Caco-2 (cell line): ENCODE measurements at regions not wholly inside any gene's neighbourhood (a gene's known extent, or its start where the extent isn't known, plus 50 kb on each side); places are given as distances from the start of the nearest gene placed in this dataset.

Experiments used
- BruUV-seq: library from RNA; stranded (reverse); fragments of 400-500 nt; replicated peaks from 2 replicates; lab custom pipeline; 2021; lab: Mats Ljungman, UMichigan
- CTCF ChIA-PET: fragments of 300-600 bp; sonication (Branson Sonifier 250); formaldehyde crosslinking; loops from one replicate; lab custom pipeline; 2022; ENCODE audit warnings: antibody characterized with exemption; lab: Charles Lee
- POLR2A ChIA-PET: fragments of 300-600 bp; sonication (Branson Sonifier 250); formaldehyde crosslinking; loops from one replicate; lab custom pipeline; 2022; ENCODE audit warnings: antibody characterized with exemption; lab: Charles Lee
- DNase-seq, 2 experiments: peaks; one replicate each; pipeline versions ENCODE4 v3.0.0 to v3.0.0-alpha.2; 2020 to 2022
- H3K27me3 ChIP-seq: replicated peaks from 2 replicates; pipeline ENCODE4 v1.6.0; 2011; ENCODE audit warnings: low read length; ENCODE audit not compliant: control insufficient read depth, insufficient read depth
- H3K36me3 ChIP-seq: 2 replicates; pipeline ENCODE4 v1.5.1; 2011; ENCODE audit warnings: low read length; ENCODE audit not compliant: control insufficient read depth, insufficient read depth
- H3K4me1 ChIP-seq: fragments of 250-450 bp; sonication (Bioruptor Pico); 2 replicates; pipeline ENCODE4 v1.5.1; 2020; ENCODE audit warnings: mild to moderate bottlenecking
- H3K4me3 ChIP-seq: 2 replicates; pipeline ENCODE4 v1.5.1; 2011; ENCODE audit warnings: low read depth, mild to moderate bottlenecking, control low read depth, low read length
- H3K9me3 ChIP-seq: fragments of 250-450 bp; sonication (Bioruptor Pico); 2 replicates; pipeline ENCODE4 v1.5.1; 2020; ENCODE audit warnings: mild to moderate bottlenecking, moderate library complexity
- H3K27ac Mint-ChIP-seq: one replicate; pipeline ENCODE4 v1.8.0; 2022; ENCODE audit warnings: mixed read lengths; ENCODE audit not compliant: unreplicated experiment
- H3K27me3 Mint-ChIP-seq: one replicate; pipeline ENCODE4 v1.8.0; 2022; ENCODE audit warnings: mixed read lengths; ENCODE audit not compliant: insufficient read depth, unreplicated experiment
- H3K36me3 Mint-ChIP-seq: one replicate; pipeline ENCODE4 v1.8.0; 2022; ENCODE audit warnings: mild to moderate bottlenecking, mixed read lengths; ENCODE audit not compliant: insufficient read depth, unreplicated experiment
- H3K4me1 Mint-ChIP-seq: one replicate; pipeline ENCODE4 v1.8.0; 2022; ENCODE audit warnings: low read depth, mixed read lengths; ENCODE audit not compliant: unreplicated experiment
- H3K4me3 Mint-ChIP-seq: one replicate; pipeline ENCODE4 v1.8.0; 2022; ENCODE audit warnings: mild to moderate bottlenecking, moderate library complexity, mixed read lengths; ENCODE audit not compliant: unreplicated experiment
- H3K9me3 Mint-ChIP-seq: one replicate; pipeline ENCODE4 v1.8.0; 2022; ENCODE audit warnings: mixed read lengths; ENCODE audit not compliant: unreplicated experiment
- CTCF ChIP-seq, 2 experiments: fragments of 200-600 bp in 1 of 2; IDR thresholded peaks; 1 replicate in 1 of 2; 2 replicates in 1 of 2; pipeline versions ENCODE4 v1.5.1 to v1.8.0; 2011 to 2022; ENCODE audit warnings: antibody characterized with exemption in 1 of 2, control low read depth in 1 of 2, inconsistent platforms in 1 of 2, low read depth in 1 of 2, low read length in 1 of 2, mild to moderate bottlenecking in 1 of 2, moderate library complexity in 1 of 2; ENCODE audit not compliant: insufficient read depth in 1 of 2, severe bottlenecking in 1 of 2, unreplicated experiment in 1 of 2
- intact Hi-C: fragments of 100-400 bp; cut with micrococcal nuclease; formaldehyde crosslinking; loops from one replicate; pipeline ENCODE4 v1.10.0; 2022; ENCODE audit not compliant: unreplicated experiment

- peak overlapping the region; percentile 86 for H3K27ac Mint-ChIP-seq
- ChIA-PET CTCF (interaction anchor here (0.6 to 1.1 kb wide), 2 partner anchors 7 to 27 kb away, joined by 3 to 4 read pairs; no protein-coding TSS in a partner anchor), POLR2A (interaction anchor here (1.6 kb wide), 1 partner anchor 7 kb away, joined by 8 read pairs; no protein-coding TSS in a partner anchor)
- Histone ChIP-seq H3K4me3 (no peak overlapping the region), H3K36me3 (no peaks in the 10 kb centered on the region), H3K27me3 (no peaks in the 10 kb centered on the region), H3K4me1 (peaks cover 35% of the 10 kb centered on the region), H3K9me3 (no peaks in the 10 kb centered on the region)
- peaks cover 48% of the 10 kb centered on the region for H3K4me1 Mint-ChIP-seq
- H3K9me3 Mint-ChIP-seq, result peaks cover 11% of the 10 kb centered on the region
- H3K4me3 Mint-ChIP-seq, result no peak overlapping the region
- no TSS peak for BruUV-seq
- H3K36me3 Mint-ChIP-seq, result peaks cover 4% of the 10 kb centered on the region
- no peak for TF ChIP-seq CTCF (IDR thresholded peaks at IDR 0.05; ENCODE audit: insufficient read depth in 1 of 2, low read depth in 1 of 2, low read length in 1 of 2, severe bottlenecking in 1 of 2, unreplicated experiment in 1 of 2)
- intact Hi-C loops, result no loop called here
- peak; percentile 20 to 66 for DNase-seq
- H3K27me3 Mint-ChIP-seq, result no peaks in the 10 kb centered on the region
Observed at GRCh38 chr14:34052658-34053014, 101.8 kb upstream of the EGLN3 start.

GRCh38 chr14:34051966-34052657, 101.2 kb upstream of the EGLN3 start:
- DNase-seq, result peak; percentile 73 to 78
- H3K4me3 Mint-ChIP-seq, result no peak overlapping the region
- H3K36me3 Mint-ChIP-seq, result peaks cover 4% of the 10 kb centered on the region
- Histone ChIP-seq H3K4me3 (no peak overlapping the region), H3K36me3 (no peaks in the 10 kb centered on the region), H3K4me1 (peaks cover 35% of the 10 kb centered on the region), H3K27me3 (no peaks in the 10 kb centered on the region), H3K9me3 (no peaks in the 10 kb centered on the region)
- peak overlapping the region; percentile 86 for H3K27ac Mint-ChIP-seq
- intact Hi-C loops, result no loop called here
- TF ChIP-seq CTCF (IDR thresholded peaks at IDR 0.05; ENCODE audit: insufficient read depth in 1 of 2, low read depth in 1 of 2, low read length in 1 of 2, severe bottlenecking in 1 of 2, unreplicated experiment in 1 of 2), result no peak
- H3K27me3 Mint-ChIP-seq, result no peaks in the 10 kb centered on the region
- peaks cover 15% of the 10 kb centered on the region for H3K9me3 Mint-ChIP-seq
- ChIA-PET CTCF (interaction anchor here (0.6 to 1.1 kb wide), 2 partner anchors 8 to 26 kb away, joined by 3 to 4 read pairs; no protein-coding TSS in a partner anchor), POLR2A (interaction anchor here (0.8 to 1.6 kb wide), 3 partner anchors 8 to 102 kb away, joined by 4 to 8 read pairs (median 4); partner anchors contain the start of gene EGLN3)
- BruUV-seq, result TSS peak; percentile 85
- H3K4me1 Mint-ChIP-seq, result peaks cover 48% of the 10 kb centered on the region

GRCh38 chr14:34050606-34051005, 99.7 kb upstream of the EGLN3 start:
- BruUV-seq, result no TSS peak
- ChIA-PET CTCF (no interaction called here), POLR2A (no interaction called here)
- TF ChIP-seq CTCF (IDR thresholded peaks at IDR 0.05; ENCODE audit: insufficient read depth in 1 of 2, low read depth in 1 of 2, low read length in 1 of 2, severe bottlenecking in 1 of 2, unreplicated experiment in 1 of 2), result no peak
- Mint-ChIP-seq H3K4me3 (no peak overlapping the region), H3K4me1 (peaks cover 55% of the 10 kb centered on the region), H3K36me3 (peaks cover 4% of the 10 kb centered on the region), H3K9me3 (peaks cover 22% of the 10 kb centered on the region), H3K27me3 (no peaks in the 10 kb centered on the region), H3K27ac (peak overlapping the region; percentile 26)
- intact Hi-C loops, result no loop called here
- no peak overlapping the region for H3K4me3 ChIP-seq
- H3K27me3 ChIP-seq, result no peaks in the 10 kb centered on the region
- no peaks in the 10 kb centered on the region for H3K36me3 ChIP-seq
- no peaks in the 10 kb centered on the region for H3K9me3 ChIP-seq
- no peak for DNase-seq
- H3K4me1 ChIP-seq, result peaks cover 45% of the 10 kb centered on the region
